Fibroblast of skin of back (primary cell): ENCODE measurements at regions not wholly inside any gene's neighbourhood (a gene's known extent, or its start where the extent isn't known, plus 50 kb on each side); places are given as distances from the start of the nearest gene placed in this dataset.
A peak's percentile ranks its signal among the peaks of the same experiment; 100 is the strongest.
"Not testable (repeated sequence)": the region's sequence is repeated elsewhere in the genome, so short reads cannot be mapped to it uniquely, and the experiment has no call there.

Experiments
- DNase-seq: peaks from one replicate; pipeline ENCODE4 v3.0.0-alpha.2; 2013

DNA sequence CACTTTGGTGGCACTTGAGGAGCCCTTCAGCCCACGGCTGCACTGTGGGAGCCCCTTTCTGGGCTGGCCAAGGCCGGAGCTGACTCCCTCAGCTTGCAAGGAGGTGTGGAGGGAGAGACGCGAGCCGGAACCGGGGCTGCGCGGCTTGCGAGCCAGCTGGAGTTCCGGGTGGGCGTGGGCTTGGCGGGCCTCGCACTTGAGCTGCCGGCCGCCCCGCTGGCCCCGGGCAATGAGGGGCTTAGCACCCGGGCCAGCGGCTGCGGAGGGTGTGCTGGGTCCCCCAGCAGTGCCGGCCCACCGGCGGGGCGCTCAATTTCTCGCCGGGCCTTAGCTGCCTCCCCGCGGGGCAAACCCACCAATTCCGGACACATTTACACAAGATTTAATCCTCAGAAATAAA, 113.7 kb upstream of the RXFP1 start:
- DNase-seq = not testable (repeated sequence)

DNA sequence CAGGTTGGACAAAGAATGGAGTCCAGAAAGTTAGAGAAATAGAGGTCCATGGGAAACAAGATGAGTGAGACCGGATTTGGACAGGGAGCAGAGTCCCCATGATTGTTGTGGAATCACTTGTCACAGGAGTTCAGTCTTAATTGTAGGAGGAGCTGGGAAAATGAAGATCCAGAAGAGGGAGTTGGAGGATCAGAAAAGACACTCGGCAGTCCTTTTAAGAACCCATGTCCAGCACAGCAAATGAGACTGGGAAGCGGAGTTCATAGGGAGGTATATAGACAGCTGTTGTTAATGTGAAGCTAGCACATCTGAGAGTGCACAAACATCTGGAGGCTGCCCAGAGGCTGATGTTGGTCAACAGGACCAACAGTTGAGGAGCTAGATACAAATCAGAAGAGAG, 111.4 kb upstream of the RXFP1 start:
- DNase-seq = peak; percentile 24

DNA sequence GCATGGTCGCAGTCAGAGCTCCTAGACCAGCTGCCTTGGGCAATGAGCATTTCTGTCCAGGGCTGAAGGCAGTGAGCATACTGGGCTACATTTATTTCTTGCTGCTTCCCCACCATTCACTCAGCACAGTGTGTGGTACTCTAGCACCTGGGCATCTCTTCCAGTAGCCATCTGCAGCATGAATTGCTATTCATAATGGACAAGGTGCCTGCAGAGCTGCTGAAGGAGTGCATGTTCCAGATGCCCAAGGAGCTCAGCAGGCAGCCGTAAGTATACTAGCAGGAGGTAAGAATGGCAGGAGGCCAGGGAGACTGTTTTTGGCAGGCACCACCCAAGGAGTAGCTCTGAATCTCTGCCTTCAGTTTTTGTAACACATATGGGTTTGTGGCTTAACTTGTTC, 110.4 kb upstream of the RXFP1 start:
- DNase-seq = no peak

DNA sequence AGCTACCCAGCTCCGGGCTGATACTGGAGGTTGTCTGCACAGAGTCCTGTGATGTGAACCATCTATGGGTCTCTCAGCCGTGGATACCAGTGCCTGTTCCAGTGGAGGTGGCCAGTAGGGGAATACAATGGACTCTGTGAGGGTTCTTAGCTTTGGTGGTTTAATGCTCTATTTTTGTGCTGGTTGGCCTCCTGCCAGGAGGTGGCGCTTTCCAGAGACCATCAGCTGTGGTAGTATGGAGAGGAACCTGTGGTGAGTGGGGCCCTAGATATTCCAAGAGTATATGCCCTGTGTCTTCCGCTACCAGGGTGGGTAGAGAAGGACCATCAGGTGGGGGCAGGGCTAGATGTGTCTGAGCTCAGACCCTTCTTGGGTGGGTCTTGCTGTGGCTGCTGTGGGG, 103.0 kb upstream of the RXFP1 start:
- DNase-seq = not testable (repeated sequence)

DNA sequence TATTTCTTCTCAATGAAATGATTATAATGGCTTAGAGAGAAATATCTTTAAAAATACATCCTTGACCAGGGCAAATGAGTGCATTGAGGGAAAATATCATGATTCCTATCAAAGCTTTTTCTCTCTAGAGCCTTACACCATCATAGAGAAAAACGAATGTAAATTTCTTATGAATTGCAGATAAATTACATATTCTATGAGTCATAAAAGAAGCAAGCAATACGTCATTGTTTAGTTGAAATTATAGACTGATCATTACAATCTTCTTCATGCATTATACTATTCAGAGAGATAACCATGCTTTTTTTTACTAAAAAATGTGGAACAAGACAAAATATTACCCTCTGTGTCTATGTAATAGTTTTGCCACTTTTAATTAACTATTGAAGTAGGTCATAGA, 100.9 kb upstream of the RXFP1 start:
- no peak for DNase-seq

DNA sequence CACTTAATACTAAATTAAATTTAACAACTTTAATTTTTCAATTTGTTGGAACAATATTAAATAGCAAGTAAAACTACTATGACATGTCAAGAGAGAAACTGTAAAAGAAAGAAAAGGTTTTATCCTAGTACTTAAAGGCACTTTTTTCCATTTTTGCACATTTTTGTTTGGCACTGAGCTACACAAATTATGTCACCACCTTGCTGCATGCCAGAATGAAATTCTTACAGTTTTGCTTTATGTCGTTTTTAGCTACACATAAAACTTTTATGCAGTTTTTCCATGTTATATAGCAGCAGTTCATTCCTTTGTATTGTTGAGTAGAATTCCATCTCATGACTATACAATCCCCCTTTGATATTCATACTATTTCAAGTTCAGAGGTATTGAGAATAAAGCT, 99.1 kb upstream of the RXFP1 start:
- no peak for DNase-seq

DNA sequence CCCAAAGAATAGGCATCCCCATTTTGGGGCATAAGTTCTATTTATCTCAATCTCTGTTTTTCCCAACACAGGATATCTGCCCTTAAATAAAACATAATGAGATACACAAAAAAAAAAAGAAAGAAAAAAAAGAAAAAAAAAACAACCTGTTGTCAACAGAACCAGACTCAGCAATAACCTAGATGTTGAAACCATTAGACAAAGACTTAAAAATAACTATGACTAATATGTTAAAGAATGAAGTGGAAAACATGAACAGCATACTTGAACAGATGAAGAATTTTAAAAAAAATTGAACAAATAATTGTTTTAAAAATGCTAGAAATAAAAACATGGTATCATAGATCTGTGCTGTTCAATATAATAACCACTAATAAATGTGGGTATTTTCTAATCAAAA, 93.4 kb upstream of the RXFP1 start:
- peak; percentile 49 for DNase-seq

DNA sequence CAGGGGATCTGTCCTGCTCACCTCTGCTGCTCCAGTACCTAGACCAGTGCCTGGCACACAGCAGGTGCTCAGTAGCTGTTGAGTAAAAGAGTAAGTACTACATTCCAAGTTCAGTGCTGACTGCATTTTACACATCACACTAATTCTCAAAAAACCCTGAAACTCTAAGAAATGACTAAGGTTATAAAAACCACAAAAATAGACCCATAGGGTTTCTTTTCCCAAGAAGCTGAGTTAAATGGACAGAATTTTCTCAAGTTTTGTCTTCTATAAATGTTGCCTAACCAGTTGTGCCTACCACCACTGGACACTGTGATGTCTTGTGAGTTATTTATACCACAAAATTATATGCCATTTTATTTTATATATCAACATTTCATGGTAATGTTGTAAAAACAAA, 78.9 kb upstream of the RXFP1 start:
- DNase-seq = no peak

DNA sequence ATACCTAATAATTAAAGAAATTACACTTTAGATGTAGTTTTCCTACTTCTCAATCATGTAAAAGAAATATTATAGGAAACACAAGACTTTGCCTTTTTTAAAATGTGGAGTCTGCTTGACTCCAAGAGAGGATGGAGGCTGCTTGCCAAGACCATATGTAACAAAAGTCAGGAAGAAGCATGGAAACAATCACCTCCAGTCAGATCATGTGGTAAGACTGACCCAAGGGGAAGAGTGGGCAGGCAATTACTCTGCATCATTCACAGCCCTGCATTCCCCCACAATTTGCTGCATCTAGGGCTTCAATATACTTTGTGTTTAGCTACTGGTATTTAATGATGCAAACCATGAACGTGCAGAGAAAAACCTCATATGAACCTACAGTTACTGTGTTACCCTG, 78.0 kb upstream of the RXFP1 start:
- DNase-seq = no peak

DNA sequence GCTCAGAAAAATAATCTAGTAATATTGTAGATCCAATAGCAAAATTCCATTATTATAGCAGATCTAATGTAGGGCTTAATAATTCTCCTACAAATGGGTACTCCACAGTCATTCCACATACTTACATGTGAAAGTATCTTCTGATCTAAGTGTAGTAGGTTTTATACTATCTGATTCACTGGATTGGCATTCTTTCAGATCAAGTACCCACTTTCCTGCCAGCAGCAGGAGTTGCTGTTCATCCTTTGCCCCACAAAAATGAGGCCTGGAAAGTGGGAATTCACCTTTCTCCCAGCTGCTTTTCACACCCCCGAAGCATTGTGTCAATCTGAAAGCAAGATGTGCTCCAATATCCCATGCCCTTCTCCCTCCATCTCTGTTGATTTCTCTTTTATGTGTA, 77.1 kb upstream of the RXFP1 start:
- DNase-seq = peak; percentile 11

DNA sequence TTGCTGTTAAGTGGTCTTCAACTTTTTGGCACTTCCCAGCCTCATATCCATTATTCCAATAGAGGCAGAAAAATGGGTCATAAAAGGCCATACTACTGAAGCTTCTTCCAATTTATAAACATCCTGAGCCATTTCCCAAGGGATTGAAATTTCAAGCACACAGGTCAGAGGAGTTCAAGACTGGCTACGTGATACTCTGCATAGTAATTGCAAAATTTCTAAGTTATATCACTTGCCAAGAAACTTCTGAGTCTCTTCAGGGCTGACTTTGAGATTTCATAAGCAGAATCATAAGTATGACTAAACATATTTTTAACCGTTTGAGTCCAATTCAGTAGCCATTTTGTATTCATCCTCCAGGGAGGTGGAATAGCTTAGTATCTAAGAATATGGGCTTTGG, 75.6 kb upstream of the RXFP1 start:
- DNase-seq = peak; percentile 38

DNA sequence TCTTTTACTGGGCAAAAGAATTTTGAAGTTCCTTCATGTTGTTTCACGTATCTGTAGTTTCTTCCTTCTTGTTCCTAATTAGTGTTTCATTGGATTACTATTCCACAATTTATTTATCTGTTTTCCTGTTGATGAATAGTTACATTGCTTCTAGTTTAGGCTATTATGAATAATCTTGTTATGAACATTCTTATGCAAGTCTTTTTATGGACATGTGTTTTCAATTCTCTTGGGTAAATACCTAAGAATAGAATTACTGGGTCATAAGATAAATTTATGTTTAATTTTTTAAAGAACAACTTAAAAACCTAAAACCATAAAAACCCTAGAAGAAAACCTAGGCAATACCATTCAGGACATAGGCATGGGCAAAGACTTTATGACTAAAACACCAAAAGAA, 70.9 kb upstream of the RXFP1 start:
- no peak for DNase-seq

DNA sequence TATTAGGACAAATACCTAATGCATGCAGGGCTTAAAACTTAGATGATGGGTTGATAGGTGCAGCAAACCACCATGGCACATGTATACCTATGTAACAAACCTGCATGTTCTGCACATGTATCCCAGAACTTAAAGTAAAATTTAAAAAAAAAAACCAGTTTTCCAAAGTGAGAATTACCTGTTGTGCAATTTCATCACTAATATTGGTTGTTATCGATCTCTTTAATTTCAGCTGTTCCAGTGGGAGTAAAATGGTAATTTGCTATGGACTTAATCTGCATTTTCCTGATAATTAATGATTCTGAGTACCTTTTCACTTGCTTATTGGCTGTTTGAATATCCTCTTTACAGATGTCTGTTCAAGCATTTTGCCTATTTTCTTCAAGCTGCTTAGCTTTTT, 69.6 kb upstream of the RXFP1 start:
- DNase-seq = not testable (repeated sequence)

DNA sequence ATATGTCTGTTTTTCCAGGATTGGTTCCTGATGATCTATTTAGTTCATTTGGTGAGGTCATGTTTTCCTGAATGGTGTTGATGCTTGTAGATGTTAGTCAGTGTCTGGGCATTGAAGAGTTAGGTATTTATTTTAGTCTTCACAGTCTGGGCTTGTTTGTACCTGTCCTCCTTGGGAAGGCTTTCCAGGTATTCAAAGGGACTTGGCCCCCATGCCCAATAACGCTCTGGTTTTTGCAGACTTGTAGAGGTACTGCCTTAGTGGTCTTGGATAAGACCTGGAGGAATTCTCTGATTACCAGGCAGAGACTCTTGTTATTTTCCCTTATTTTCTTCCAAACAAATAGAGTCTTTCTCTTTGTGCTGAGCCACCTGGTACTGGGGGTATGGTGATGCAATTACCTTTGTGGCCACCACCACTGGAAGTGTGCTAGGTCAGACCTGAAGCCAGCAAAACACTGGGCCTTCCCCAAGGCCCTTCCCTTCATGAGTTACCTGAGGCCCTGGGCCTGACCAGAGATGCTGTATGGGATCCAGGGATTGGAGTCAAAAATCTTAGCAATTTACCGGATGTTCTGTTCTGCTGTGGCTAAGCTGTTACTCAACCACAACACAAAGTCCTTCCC, 63.3 kb upstream of the RXFP1 start:
- no peak for DNase-seq

DNA sequence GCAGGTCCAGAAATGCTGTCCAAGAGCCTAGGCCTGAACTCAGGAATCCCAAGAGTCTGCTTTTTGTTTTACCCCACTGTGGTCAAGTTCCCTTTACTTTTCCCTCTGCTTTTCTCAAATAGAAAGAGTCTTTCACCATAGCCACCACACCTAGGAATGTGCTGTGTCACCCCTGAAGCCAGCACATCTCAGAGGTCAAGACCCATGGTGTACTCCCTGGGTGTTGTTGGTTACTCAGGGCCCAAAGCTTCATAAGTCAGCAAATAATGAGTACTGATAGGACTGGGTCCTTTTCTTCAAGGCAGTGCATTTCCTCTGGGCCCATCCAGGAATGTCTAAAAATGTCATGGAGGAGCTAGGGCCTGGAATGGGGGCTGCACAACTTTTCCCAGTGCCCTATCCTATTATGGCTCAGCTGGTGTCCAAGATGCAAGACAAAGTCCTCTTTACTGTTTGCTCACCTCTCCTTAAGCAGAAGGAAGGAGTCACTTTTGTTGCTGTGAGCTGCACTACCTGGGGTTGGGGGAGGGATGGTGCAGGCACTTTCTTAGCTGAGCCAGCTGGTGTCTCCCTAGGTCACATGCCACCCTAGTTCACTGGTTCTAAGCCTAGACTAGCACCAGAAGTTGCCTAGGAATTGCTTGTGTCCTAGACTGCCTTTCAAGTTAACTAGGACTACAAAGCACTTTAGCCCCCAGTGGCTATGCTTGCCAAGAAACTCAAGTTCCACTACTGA, 62.4 kb upstream of the RXFP1 start:
- no peak for DNase-seq

DNA sequence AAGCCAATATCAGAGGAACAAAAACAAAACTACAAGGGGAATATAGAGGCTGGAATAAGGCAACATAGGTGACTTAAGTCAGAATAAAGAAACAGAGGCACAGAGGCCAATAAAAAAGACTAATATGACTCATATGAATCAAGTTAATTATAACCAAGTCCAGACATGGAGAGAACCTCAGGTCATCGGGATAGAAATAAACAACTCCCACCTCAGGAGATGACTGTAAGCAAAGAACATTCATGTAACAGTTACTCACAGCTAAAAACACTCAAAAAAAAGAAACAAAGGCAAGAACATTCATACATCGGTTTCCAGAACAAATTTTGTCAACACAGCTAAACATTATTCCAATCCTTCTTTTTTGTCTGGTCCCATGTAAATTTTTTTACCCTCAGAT, 60.3 kb upstream of the RXFP1 start:
- no peak for DNase-seq

DNA sequence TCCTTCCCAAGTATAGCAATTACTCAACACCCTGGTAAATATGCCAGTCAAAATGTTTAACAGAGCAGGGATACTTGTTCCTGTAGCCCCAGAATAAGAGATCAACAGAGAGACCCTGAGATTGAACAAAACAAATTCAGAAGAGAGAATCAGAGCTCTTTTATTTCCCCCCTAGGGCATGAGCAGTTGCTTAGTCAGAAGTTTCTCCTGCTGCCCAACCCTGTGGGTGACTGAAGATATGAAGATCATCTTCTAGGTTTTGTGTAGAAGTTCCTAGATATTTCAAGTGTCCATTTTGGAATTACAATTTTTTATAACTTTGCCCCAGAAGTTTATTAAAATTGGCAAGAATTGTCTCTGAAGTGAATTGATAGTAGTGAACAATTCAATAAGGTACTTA, 59.1 kb upstream of the RXFP1 start:
- no peak for DNase-seq
